H1 (cell line): ENCODE measurements at regions not wholly inside any gene's neighbourhood (a gene's known extent, or its start where the extent isn't known, plus 50 kb on each side); places are given as distances from the start of the nearest gene placed in this dataset.

Experiments used
- CTCF ChIA-PET: fragments of 300-600 bp; sonication (Branson Sonifier 250); formaldehyde crosslinking; loops from one replicate; lab custom pipeline; 2021; ENCODE audit not compliant: partially characterized antibody; lab: Charles Lee
- POLR2A ChIA-PET: fragments of 300-600 bp; sonication (Branson Sonifier 250); formaldehyde crosslinking; loops from one replicate; lab custom pipeline; 2021; ENCODE audit warnings: inconsistent platforms; ENCODE audit not compliant: partially characterized antibody; lab: Charles Lee
- DNase-seq, 2 experiments: peaks; one replicate each; pipeline versions ENCODE4 v3.0.0 to v3.0.0-alpha.2; 2010 to 2022; ENCODE audit warnings: low spot score in 2 of 2, low read depth in 1 of 2, mixed read lengths in 1 of 2
- FAIRE-seq: peaks from 2 replicates; lab custom pipeline; 2011; peaks lifted over from hg19 to GRCh38; lab: Jason Lieb, UNC
- H2AFZ ChIP-seq: 2 replicates; pipeline ENCODE4 v1.8.1; 2012; ENCODE audit warnings: low read length, inconsistent platforms
- H2AK5ac ChIP-seq: 2 replicates; pipeline ENCODE4 v1.6.1; 2013; ENCODE audit warnings: low read depth, low read length
- H2BK120ac ChIP-seq: replicated peaks from 2 replicates; pipeline ENCODE3; 2013; ENCODE audit warnings: low read depth, low read length, inconsistent platforms
- H2BK12ac ChIP-seq: 2 replicates; pipeline ENCODE4 v1.6.1; 2013; ENCODE audit warnings: low read depth, low read length
- H2BK15ac ChIP-seq: 2 replicates; pipeline ENCODE4 v1.6.1; 2013; ENCODE audit warnings: low read length
- H2BK20ac ChIP-seq: 2 replicates; pipeline ENCODE4 v1.6.1; 2013; ENCODE audit warnings: low read length
- H2BK5ac ChIP-seq: 2 replicates; pipeline ENCODE4 v1.6.1; 2013; ENCODE audit warnings: low read depth, low read length
- H3K14ac ChIP-seq: 2 replicates; pipeline ENCODE4 v1.6.1; 2013; ENCODE audit warnings: inconsistent platforms; ENCODE audit not compliant: insufficient read length
- H3K18ac ChIP-seq: 2 replicates; pipeline ENCODE4 v1.6.1; 2013; ENCODE audit warnings: low read length; ENCODE audit errors: extremely low read depth
- H3K23ac ChIP-seq: 2 replicates; pipeline ENCODE4 v1.6.1; 2013; ENCODE audit warnings: inconsistent platforms; ENCODE audit not compliant: insufficient read length
- H3K23me2 ChIP-seq: 2 replicates; pipeline ENCODE4 v1.6.1; 2013; ENCODE audit warnings: low read depth, low read length
- H3K27ac ChIP-seq: 2 replicates; pipeline ENCODE4 v1.6.1; 2011; ENCODE audit warnings: low read depth, low read length, inconsistent platforms
- H3K27me3 ChIP-seq, 4 experiments: replicated peaks in 1 of 4; 1 replicate in 1 of 4; 2 replicates in 3 of 4; pipeline versions ENCODE4 v1.6.1 to v1.8.1; 2011 to 2013; ENCODE audit warnings: low read length in 3 of 4, mild to moderate bottlenecking in 3 of 4, inconsistent platforms in 2 of 4, mixed read lengths in 2 of 4, moderate library complexity in 1 of 4; ENCODE audit not compliant: control insufficient read depth in 3 of 4, insufficient read depth in 3 of 4; ENCODE audit errors: extremely low read depth in 1 of 4
- H3K36me3 ChIP-seq, 4 experiments: 2 replicates each; pipeline versions ENCODE4 v1.6.1 to v1.8.1; 2011 to 2013; ENCODE audit warnings: mild to moderate bottlenecking in 4 of 4, low read length in 3 of 4, moderate library complexity in 2 of 4, control low read depth in 1 of 4, inconsistent platforms in 1 of 4; ENCODE audit not compliant: insufficient read depth in 4 of 4, control insufficient read depth in 2 of 4
- H3K4ac ChIP-seq: replicated peaks from 2 replicates; pipeline ENCODE3; 2013; ENCODE audit warnings: low read length, low read depth, mixed read lengths, inconsistent platforms; ENCODE audit not compliant: insufficient read length
- H3K4me1 ChIP-seq, 4 experiments: replicated peaks in 1 of 4; 1 replicate in 1 of 4; 2 replicates in 3 of 4; pipeline versions ENCODE4 v1.6.1 to v1.8.1; 2011 to 2013; ENCODE audit warnings: low read length in 3 of 4, inconsistent platforms in 2 of 4, mixed read lengths in 1 of 4; ENCODE audit not compliant: insufficient read depth in 4 of 4, control insufficient read depth in 3 of 4
- H3K4me2 ChIP-seq, 2 experiments: 2 replicates each; pipeline versions ENCODE4 v1.6.1 to v1.8.1; 2011 to 2013; ENCODE audit warnings: low read depth in 2 of 2, low read length in 2 of 2, control low read depth in 1 of 2, inconsistent platforms in 1 of 2, mild to moderate bottlenecking in 1 of 2; ENCODE audit not compliant: insufficient read depth in 1 of 2
- H3K4me3 ChIP-seq, 4 experiments: fragments of 200-600, 300-600 bp in 1 of 4; sonication (generic), shearing (Covaris generic), sonication (Bioruptor Twin) in 1 of 4; 2 replicates each; pipeline versions ENCODE4 v1.5.1 to v1.8.1; 2011 to 2016; ENCODE audit warnings: low read length in 4 of 4, low read depth in 3 of 4, control low read depth in 2 of 4, inconsistent platforms in 2 of 4, mild to moderate bottlenecking in 2 of 4, mixed read lengths in 1 of 4, moderate library complexity in 1 of 4; ENCODE audit not compliant: insufficient read depth in 2 of 4; ENCODE audit errors: extremely low read depth in 1 of 4
- H3K56ac ChIP-seq: replicated peaks from 2 replicates; pipeline ENCODE3; 2013; ENCODE audit warnings: low read depth, mild to moderate bottlenecking, mixed read lengths, low read length, inconsistent platforms; ENCODE audit not compliant: insufficient read length
- H3K79me1 ChIP-seq: 2 replicates; pipeline ENCODE4 v1.6.1; 2013; ENCODE audit warnings: low read depth, low read length, control low read depth
- H3K79me2 ChIP-seq, 2 experiments: 2 replicates each; pipeline versions ENCODE4 v1.6.1 to v1.8.1; 2012 to 2013; ENCODE audit warnings: low read length in 2 of 2, mild to moderate bottlenecking in 2 of 2, inconsistent platforms in 1 of 2; ENCODE audit not compliant: insufficient read depth in 2 of 2, control insufficient read depth in 1 of 2
- H3K9ac ChIP-seq, 4 experiments: replicated peaks in 1 of 4; 1 replicate in 1 of 4; 2 replicates in 3 of 4; pipeline versions ENCODE4 v1.6.1 to v1.8.1; 2011 to 2013; ENCODE audit warnings: low read depth in 3 of 4, low read length in 3 of 4, control low read depth in 2 of 4, mild to moderate bottlenecking in 2 of 4, moderate library complexity in 2 of 4, inconsistent platforms in 1 of 4; ENCODE audit errors: extremely low read depth in 1 of 4
- H3K9me3 ChIP-seq, 2 experiments: 2 replicates each; pipeline versions ENCODE4 v1.6.1 to v1.8.1; 2012 to 2013; ENCODE audit warnings: mild to moderate bottlenecking in 2 of 2, moderate library complexity in 2 of 2, control low read depth in 1 of 2, inconsistent platforms in 1 of 2, low read depth in 1 of 2, low read length in 1 of 2, mixed read lengths in 1 of 2; ENCODE audit not compliant: insufficient read depth in 2 of 2
- H4K20me1 ChIP-seq, 2 experiments: replicated peaks in 1 of 2; 2 replicates each; pipeline versions ENCODE3 to v1.8.1; 2011 to 2013; ENCODE audit warnings: inconsistent platforms in 2 of 2, low read length in 2 of 2, mild to moderate bottlenecking in 1 of 2; ENCODE audit not compliant: insufficient read depth in 2 of 2, control insufficient read depth in 1 of 2
- H4K5ac ChIP-seq: 2 replicates; pipeline ENCODE4 v1.6.1; 2013; ENCODE audit warnings: low read length, low read depth, mixed read lengths, inconsistent platforms; ENCODE audit not compliant: insufficient read length
- H4K8ac ChIP-seq: 2 replicates; pipeline ENCODE4 v1.8.0; 2013; ENCODE audit warnings: mild to moderate bottlenecking, moderate library complexity, low read length, inconsistent platforms; ENCODE audit not compliant: insufficient read depth; ENCODE audit errors: extremely low read depth
- H4K91ac ChIP-seq: replicated peaks from 2 replicates; pipeline ENCODE3; 2013; ENCODE audit warnings: low read length, mixed read lengths, inconsistent platforms; ENCODE audit not compliant: insufficient read length
- RBBP5 ChIP-seq: IDR thresholded peaks from 2 replicates; pipeline ENCODE4 v1.7.1; 2012; ENCODE audit warnings: low read depth, mild to moderate bottlenecking, inconsistent platforms, low read length, moderate library complexity, borderline replicate concordance
- WGBS, 2 experiments: shearing (Covaris generic) in 1 of 2; methylation state at CpG; one replicate each; pipeline versions ENCODE4 v1.1.6 to v1.1.7; 2013 to 2015; ENCODE audit warnings: low lambda C conversion rate in 2 of 2, mixed read lengths in 2 of 2, inconsistent platforms in 1 of 2, low coverage in 1 of 2, missing lambda C conversion rate in 1 of 2; ENCODE audit not compliant: insufficient replicate concordance in 2 of 2, insufficient coverage in 1 of 2, insufficient read length in 1 of 2; ENCODE audit errors: extremely low coverage in 1 of 2, missing lambda C conversion rate in 1 of 2; 5-methylcytosine and 5-hydroxymethylcytosine counted together

GRCh38 chr7:12477620-12478019 is 74.0 kb upstream of the VWDE start:
- WGBS, 2 experiments: 95% methylated on average over 3 of the region's 3 CpGs; no CpG with 5 or more reads in 1 of the 2 experiments
- ChIA-PET POLR2A (no interaction called here), CTCF (interaction anchor here (0.7 to 8.7 kb wide), 4 partner anchors 13 to 42 kb away, joined by 3 to 46 read pairs (median 13); no protein-coding TSS in a partner anchor)
- Histone ChIP-seq H4K5ac (no peak overlapping the region), H2BK15ac (no peak overlapping the region), H2BK5ac (no peak overlapping the region), H3K23me2 (no peaks in the 10 kb centered on the region), H3K9ac (no peak overlapping the region), H4K8ac (no peak overlapping the region), H3K27ac (no peak overlapping the region), H2BK120ac (no peak overlapping the region), H4K91ac (no peak overlapping the region), H2BK12ac (no peak overlapping the region), H3K4me2 (no peak overlapping the region), H3K23ac (no peak overlapping the region), H3K4me3 (no peak overlapping the region), H3K79me1 (no peaks in the 10 kb centered on the region), H2BK20ac (no peak overlapping the region), H3K79me2 (no peaks in the 10 kb centered on the region), H3K18ac (no peak overlapping the region), H3K9me3 (no peaks in the 10 kb centered on the region), H3K27me3 (no peaks in the 10 kb centered on the region), H4K20me1 (no peaks in the 10 kb centered on the region), H2AK5ac (no peak overlapping the region), H3K14ac (no peak overlapping the region), H3K4me1 (peaks cover 0 to 2% (median 0%) of the 10 kb centered on the region in 4 experiments; a peak in 1 of 7 replicates), H2AFZ (no peak overlapping the region), H3K56ac (no peak overlapping the region), H3K36me3 (no peaks in the 10 kb centered on the region), H3K4ac (no peak overlapping the region)
- TF ChIP-seq RBBP5: no peak
- FAIRE-seq (no peak), DNase-seq (no peak)
